Liver (tissue), 8 donors: ENCODE measurements at regions not wholly inside any gene's neighbourhood (a gene's known extent, or its start where the extent isn't known, plus 50 kb on each side); places are given as distances from the start of the nearest gene placed in this dataset.

Experiments used
- DNase-seq: peaks from one replicate; pipeline ENCODE4 v3.0.0-alpha.2; 2017; ENCODE audit warnings: low spot score
- H3K27ac ChIP-seq, 2 donors: one replicate each; pipeline ENCODE4 v1.7.0; 2013; ENCODE audit warnings: inconsistent platforms in 2 of 2, low read length in 2 of 2, control low read depth in 1 of 2, low read depth in 1 of 2, mild to moderate bottlenecking in 1 of 2
- H3K27me3 ChIP-seq, 4 donors: one replicate each; pipeline versions ENCODE4 v1.6.1 to v1.7.0; 2013; ENCODE audit warnings: low read length in 3 of 4, inconsistent platforms in 1 of 4, mild to moderate bottlenecking in 1 of 4, moderate library complexity in 1 of 4; ENCODE audit not compliant: control insufficient read depth in 4 of 4, insufficient read depth in 4 of 4
- H3K36me3 ChIP-seq, 4 donors: one replicate each; pipeline versions ENCODE4 v1.6.1 to v1.7.0; 2013; ENCODE audit warnings: low read length in 3 of 4, mild to moderate bottlenecking in 3 of 4, low read depth in 1 of 4, moderate library complexity in 1 of 4; ENCODE audit not compliant: control insufficient read depth in 4 of 4, insufficient read depth in 3 of 4
- H3K4me1 ChIP-seq, 4 donors: one replicate each; pipeline versions ENCODE4 v1.6.1 to v1.7.0; 2013; ENCODE audit warnings: low read length in 3 of 4, mild to moderate bottlenecking in 3 of 4, moderate library complexity in 1 of 4; ENCODE audit not compliant: control insufficient read depth in 4 of 4, insufficient read depth in 4 of 4
- H3K4me3 ChIP-seq, 3 donors: one replicate each; pipeline versions ENCODE4 v1.6.1 to v1.7.0; 2013; ENCODE audit warnings: low read length in 3 of 3, control low read depth in 1 of 3, low read depth in 1 of 3, mild to moderate bottlenecking in 1 of 3
- H3K9ac ChIP-seq, 2 donors: one replicate each; pipeline ENCODE4 v1.7.0; 2013; ENCODE audit warnings: low read length in 2 of 2, mild to moderate bottlenecking in 2 of 2, moderate library complexity in 2 of 2, control low read depth in 1 of 2, low read depth in 1 of 2
- H3K9me3 ChIP-seq, 4 donors: one replicate each; pipeline versions ENCODE4 v1.6.1 to v1.7.0; 2013; ENCODE audit warnings: low read length in 3 of 4; ENCODE audit not compliant: control insufficient read depth in 4 of 4
- EGR1 ChIP-seq, 2 donors: IDR thresholded peaks; 2 replicates each; pipeline ENCODE4 v1.6.1; 2016 to 2018; ENCODE audit warnings: antibody characterized with exemption in 2 of 2, low read depth in 2 of 2
- FOXA1 ChIP-seq: IDR thresholded peaks from 2 replicates; pipeline ENCODE4 v1.6.1; 2016; ENCODE audit warnings: antibody characterized with exemption
- FOXA2 ChIP-seq: IDR thresholded peaks from 2 replicates; pipeline ENCODE4 v1.6.1; 2016; ENCODE audit warnings: antibody characterized with exemption
- GABPA ChIP-seq, 2 donors: IDR thresholded peaks in 1 of 2; conservative IDR thresholded peaks in 1 of 2; 2 replicates each; pipeline ENCODE4 v1.6.1; 2016; ENCODE audit warnings: antibody characterized with exemption in 2 of 2, mild to moderate bottlenecking in 1 of 2, moderate library complexity in 1 of 2
- HNF4A ChIP-seq, 2 donors: conservative IDR thresholded peaks; 2 replicates each; pipeline ENCODE4 v1.6.1; 2016; ENCODE audit warnings: antibody characterized with exemption in 2 of 2, mild to moderate bottlenecking in 2 of 2
- JUND ChIP-seq, 2 donors: IDR thresholded peaks; 2 replicates each; pipeline ENCODE4 v1.6.1; 2016; ENCODE audit warnings: antibody characterized with exemption in 2 of 2
- NR2F2 ChIP-seq: IDR thresholded peaks from 2 replicates; pipeline ENCODE4 v1.6.1; 2016; ENCODE audit warnings: antibody characterized with exemption
- SP1 ChIP-seq: IDR thresholded peaks from 2 replicates; pipeline ENCODE4 v1.6.1; 2018; ENCODE audit warnings: antibody characterized with exemption, mild to moderate bottlenecking
- TAF1 ChIP-seq: conservative IDR thresholded peaks from 2 replicates; pipeline ENCODE4 v1.6.1; 2016; ENCODE audit warnings: antibody characterized with exemption, mild to moderate bottlenecking
- YY1 ChIP-seq: IDR thresholded peaks from 2 replicates; pipeline ENCODE4 v1.6.1; 2016; ENCODE audit warnings: antibody characterized with exemption, mild to moderate bottlenecking
- WGBS: extraction: QIAGEN DNeasy Blood & Tissue Kit; methylation state at CpG from one replicate; pipeline ENCODE4 v1.1.7; 2013; 5-methylcytosine and 5-hydroxymethylcytosine counted together
- TF ChIP-seq, protein P1 (sequence below): fragments of 150-350 bp; IDR thresholded peaks from 2 replicates; pipeline ENCODE4 v1.5.1; 2017; ENCODE audit warnings: improper control_type of control experiment, low read depth, low read length; ENCODE audit not compliant: missing input control
- TF ChIP-seq, protein P2 (sequence below): IDR thresholded peaks from 2 replicates; pipeline ENCODE4 v1.6.1; 2016; ENCODE audit warnings: antibody characterized with exemption
- TF ChIP-seq, protein P3 (sequence below): IDR thresholded peaks from 2 replicates; pipeline ENCODE4 v1.6.1; 2016; ENCODE audit warnings: antibody characterized with exemption
- TF ChIP-seq, protein P4 (sequence below): IDR thresholded peaks from 2 replicates; pipeline ENCODE4 v1.6.1; 2016; ENCODE audit warnings: antibody characterized with exemption
- TF ChIP-seq, protein P5 (sequence below): IDR thresholded peaks from 2 replicates; pipeline ENCODE4 v1.6.1; 2016; ENCODE audit warnings: antibody characterized with exemption, mild to moderate bottlenecking
- donor health status: healthy.
- donor health status: healthy.
- donor health status: healthy.
- donor health status: healthy.
- donor health status: healthy.

DNA sequence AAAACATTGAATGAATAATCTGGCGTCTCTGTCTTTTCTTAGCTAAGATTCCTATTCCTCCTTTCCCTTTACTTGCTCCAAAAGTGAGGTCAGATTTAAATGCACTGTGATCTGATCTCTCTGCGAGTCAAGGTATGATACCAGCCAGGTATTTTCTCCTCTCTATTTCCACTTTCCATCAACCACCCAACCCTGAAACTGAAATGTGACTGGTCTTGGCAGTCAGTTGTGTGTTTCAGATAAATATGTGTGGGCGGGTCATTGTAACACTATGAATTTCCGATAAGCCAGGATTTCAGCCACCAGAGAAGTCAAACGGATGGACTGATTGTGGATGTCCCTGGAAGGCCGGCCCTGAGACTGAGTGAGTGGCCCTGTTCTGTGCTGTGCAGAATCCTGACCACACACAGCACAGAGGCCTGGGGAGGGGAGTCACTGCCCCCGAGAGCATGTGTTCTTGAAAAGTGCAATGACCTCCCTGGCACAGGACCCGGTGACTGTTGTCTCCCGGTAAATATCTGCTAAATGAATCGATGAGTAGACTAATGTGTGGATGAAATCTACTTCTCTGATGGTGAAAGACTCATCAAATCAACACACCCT lies 612.5 kb upstream of the TMEM132C start (continued):
- TF ChIP-seq, protein P1, sequence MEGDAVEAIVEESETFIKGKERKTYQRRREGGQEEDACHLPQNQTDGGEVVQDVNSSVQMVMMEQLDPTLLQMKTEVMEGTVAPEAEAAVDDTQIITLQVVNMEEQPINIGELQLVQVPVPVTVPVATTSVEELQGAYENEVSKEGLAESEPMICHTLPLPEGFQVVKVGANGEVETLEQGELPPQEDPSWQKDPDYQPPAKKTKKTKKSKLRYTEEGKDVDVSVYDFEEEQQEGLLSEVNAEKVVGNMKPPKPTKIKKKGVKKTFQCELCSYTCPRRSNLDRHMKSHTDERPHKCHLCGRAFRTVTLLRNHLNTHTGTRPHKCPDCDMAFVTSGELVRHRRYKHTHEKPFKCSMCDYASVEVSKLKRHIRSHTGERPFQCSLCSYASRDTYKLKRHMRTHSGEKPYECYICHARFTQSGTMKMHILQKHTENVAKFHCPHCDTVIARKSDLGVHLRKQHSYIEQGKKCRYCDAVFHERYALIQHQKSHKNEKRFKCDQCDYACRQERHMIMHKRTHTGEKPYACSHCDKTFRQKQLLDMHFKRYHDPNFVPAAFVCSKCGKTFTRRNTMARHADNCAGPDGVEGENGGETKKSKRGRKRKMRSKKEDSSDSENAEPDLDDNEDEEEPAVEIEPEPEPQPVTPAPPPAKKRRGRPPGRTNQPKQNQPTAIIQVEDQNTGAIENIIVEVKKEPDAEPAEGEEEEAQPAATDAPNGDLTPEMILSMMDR: no peak
- TF ChIP-seq, protein P2, sequence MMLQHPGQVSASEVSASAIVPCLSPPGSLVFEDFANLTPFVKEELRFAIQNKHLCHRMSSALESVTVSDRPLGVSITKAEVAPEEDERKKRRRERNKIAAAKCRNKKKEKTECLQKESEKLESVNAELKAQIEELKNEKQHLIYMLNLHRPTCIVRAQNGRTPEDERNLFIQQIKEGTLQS: no peak
- TF ChIP-seq GABPA (IDR thresholded peaks at IDR 0.05 in 1 of 2, conservative IDR thresholded peaks at IDR 0.05 in 1 of 2) (no peak), FOXA2 (no peak), NR2F2 (no peak), SP1 (no peak)

DNA sequence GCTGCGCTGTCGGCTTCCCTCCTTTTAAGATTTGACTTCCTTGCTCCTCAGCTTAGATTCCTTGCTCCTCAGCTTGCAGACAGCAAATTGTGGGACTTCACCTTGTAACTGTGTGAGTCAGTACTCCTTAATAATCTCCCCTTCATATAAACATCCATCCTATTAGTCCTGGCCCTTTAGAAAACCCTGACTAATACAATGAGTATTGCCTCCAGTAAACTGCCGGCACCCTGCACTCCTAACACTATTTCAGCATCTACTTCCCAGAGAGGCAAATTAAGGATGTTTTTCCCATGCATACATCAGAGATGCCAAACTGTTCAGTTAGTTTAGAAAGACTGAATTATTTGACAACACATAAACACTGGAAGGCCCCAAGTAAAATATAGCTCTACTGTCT lies 611.3 kb upstream of the TMEM132C start:
- Histone ChIP-seq H3K9ac (no peak overlapping the region), H3K9me3 (no peaks in the 10 kb centered on the region), H3K27ac (no peak overlapping the region), H3K4me3 (no peak overlapping the region), H3K27me3 (no peaks in the 10 kb centered on the region), H3K36me3 (no peaks in the 10 kb centered on the region), H3K4me1 (peaks cover 0 to 3% (median 0%) of the 10 kb centered on the region in 4 donors)
- WGBS: 93% methylated on average over 3 of the region's 3 CpGs
- no peak for TF ChIP-seq NR2F2
- no peak for TF ChIP-seq FOXA1
- no peak for DNase-seq

DNA sequence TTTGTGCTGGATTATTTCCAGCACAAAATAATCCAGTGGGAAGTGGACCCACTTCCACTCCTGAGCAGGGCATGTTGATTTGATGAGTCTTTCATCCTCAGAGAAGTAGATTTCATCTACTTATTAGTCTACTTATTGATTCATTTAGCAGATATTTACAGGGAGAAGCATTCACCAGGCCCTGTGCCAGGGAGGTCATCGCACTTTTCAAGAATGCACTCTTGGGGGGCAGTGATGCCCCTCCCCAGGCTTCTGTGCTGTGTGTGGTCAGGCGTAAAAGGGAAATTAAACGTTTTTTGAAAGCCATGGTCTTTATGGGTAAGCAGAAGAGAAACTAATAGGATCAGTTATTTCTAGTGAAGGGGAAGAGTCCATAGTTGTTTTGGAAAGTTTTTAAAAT lies 610.7 kb upstream of the TMEM132C start:
- no peaks in the 10 kb centered on the region for H3K9me3 ChIP-seq
- H3K27ac ChIP-seq: no peak overlapping the region
- WGBS: 69% methylated on average over 3 of the region's 3 CpGs
- H3K36me3 ChIP-seq: no peaks in the 10 kb centered on the region
- no peak overlapping the region for H3K4me3 ChIP-seq
- no peaks in the 10 kb centered on the region for H3K27me3 ChIP-seq
- TF ChIP-seq, protein P2: no peak
- TF ChIP-seq, protein P3, sequence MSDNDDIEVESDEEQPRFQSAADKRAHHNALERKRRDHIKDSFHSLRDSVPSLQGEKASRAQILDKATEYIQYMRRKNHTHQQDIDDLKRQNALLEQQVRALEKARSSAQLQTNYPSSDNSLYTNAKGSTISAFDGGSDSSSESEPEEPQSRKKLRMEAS: no peak
- TF ChIP-seq JUND (IDR thresholded peaks at IDR 0.05): no peak
- TF ChIP-seq, protein P4, sequence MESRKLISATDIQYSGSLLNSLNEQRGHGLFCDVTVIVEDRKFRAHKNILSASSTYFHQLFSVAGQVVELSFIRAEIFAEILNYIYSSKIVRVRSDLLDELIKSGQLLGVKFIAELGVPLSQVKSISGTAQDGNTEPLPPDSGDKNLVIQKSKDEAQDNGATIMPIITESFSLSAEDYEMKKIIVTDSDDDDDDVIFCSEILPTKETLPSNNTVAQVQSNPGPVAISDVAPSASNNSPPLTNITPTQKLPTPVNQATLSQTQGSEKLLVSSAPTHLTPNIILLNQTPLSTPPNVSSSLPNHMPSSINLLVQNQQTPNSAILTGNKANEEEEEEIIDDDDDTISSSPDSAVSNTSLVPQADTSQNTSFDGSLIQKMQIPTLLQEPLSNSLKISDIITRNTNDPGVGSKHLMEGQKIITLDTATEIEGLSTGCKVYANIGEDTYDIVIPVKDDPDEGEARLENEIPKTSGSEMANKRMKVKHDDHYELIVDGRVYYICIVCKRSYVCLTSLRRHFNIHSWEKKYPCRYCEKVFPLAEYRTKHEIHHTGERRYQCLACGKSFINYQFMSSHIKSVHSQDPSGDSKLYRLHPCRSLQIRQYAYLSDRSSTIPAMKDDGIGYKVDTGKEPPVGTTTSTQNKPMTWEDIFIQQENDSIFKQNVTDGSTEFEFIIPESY: no peak
- no peak for TF ChIP-seq GABPA (IDR thresholded peaks at IDR 0.05 in 1 of 2, conservative IDR thresholded peaks at IDR 0.05 in 1 of 2)
- no peak for TF ChIP-seq HNF4A (conservative IDR thresholded peaks at IDR 0.05)
- TF ChIP-seq NR2F2: no peak
- no peak for TF ChIP-seq TAF1
- TF ChIP-seq SP1: no peak
- no peak for TF ChIP-seq FOXA2
- no peak for TF ChIP-seq EGR1 (IDR thresholded peaks at IDR 0.05; ENCODE audit: low read depth in 2 of 2)
- TF ChIP-seq FOXA1: no peak
- TF ChIP-seq, protein P5, sequence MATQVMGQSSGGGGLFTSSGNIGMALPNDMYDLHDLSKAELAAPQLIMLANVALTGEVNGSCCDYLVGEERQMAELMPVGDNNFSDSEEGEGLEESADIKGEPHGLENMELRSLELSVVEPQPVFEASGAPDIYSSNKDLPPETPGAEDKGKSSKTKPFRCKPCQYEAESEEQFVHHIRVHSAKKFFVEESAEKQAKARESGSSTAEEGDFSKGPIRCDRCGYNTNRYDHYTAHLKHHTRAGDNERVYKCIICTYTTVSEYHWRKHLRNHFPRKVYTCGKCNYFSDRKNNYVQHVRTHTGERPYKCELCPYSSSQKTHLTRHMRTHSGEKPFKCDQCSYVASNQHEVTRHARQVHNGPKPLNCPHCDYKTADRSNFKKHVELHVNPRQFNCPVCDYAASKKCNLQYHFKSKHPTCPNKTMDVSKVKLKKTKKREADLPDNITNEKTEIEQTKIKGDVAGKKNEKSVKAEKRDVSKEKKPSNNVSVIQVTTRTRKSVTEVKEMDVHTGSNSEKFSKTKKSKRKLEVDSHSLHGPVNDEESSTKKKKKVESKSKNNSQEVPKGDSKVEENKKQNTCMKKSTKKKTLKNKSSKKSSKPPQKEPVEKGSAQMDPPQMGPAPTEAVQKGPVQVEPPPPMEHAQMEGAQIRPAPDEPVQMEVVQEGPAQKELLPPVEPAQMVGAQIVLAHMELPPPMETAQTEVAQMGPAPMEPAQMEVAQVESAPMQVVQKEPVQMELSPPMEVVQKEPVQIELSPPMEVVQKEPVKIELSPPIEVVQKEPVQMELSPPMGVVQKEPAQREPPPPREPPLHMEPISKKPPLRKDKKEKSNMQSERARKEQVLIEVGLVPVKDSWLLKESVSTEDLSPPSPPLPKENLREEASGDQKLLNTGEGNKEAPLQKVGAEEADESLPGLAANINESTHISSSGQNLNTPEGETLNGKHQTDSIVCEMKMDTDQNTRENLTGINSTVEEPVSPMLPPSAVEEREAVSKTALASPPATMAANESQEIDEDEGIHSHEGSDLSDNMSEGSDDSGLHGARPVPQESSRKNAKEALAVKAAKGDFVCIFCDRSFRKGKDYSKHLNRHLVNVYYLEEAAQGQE: no peak
- TF ChIP-seq YY1: no peak
- H3K4me1 ChIP-seq: peaks cover 0 to 3% (median 0%) of the 10 kb centered on the region in 4 donors
- H3K9ac ChIP-seq: no peak overlapping the region
- no peak for DNase-seq
